ENCODE measurements at regions not wholly inside any gene's neighbourhood (a gene's known extent, or its start where the extent isn't known, plus 50 kb on each side); places are given as distances from the start of the nearest gene placed in this dataset.

DNA sequence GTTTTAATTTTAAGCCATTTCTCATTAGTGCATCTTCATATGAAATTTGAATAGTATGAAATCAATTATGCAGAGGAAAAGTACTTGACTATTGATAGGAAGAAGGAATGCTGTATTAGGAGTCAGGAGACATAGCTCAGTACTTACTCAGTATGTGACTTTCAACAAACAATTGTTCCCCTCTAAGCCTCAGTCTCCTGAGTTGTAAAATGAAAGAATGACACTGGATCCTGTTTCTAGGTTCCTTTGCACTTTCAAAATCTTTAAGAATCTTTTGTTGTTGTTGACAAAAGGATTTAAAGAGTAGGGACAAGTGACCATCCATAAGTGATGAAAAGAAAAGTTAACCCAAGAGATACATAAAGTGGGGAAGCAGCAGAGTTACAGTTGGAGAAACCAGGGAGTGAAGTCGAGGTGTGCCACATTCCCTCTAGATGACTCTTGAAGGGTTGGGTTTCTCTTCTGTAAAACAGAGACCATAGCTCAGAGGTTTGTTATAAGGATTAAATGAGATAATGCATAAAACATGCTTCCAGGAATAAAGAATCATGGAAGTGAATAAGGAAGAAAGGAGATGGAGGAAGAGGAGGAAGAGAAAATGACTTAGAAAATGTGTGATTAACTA, 105.7 kb upstream of the KCNJ15 start:
- H3K36me3 Mint-ChIP-seq = no peaks in the 10 kb centered on the region
- Histone ChIP-seq H3K27me3 (ENCODE audit: insufficient read depth, low read length, poor library complexity, severe bottlenecking) (no peaks in the 10 kb centered on the region), H3K4me3 (ENCODE audit: low read length) (no peak overlapping the region), H3K4me1 (ENCODE audit: insufficient read depth, low read length) (no peaks in the 10 kb centered on the region), H3K9me3 (ENCODE audit: low read length) (no peaks in the 10 kb centered on the region), H3K27ac (ENCODE audit: low read depth, low read length) (no peak overlapping the region), H3K36me3 (ENCODE audit: insufficient read depth, low read length) (no peaks in the 10 kb centered on the region)
- no peak overlapping the region for H3K27ac Mint-ChIP-seq
- ChIA-PET POLR2A (no interaction called here), CTCF (no interaction called here)
- no peak overlapping the region for H3K4me3 Mint-ChIP-seq
- DNase-seq = no peak
- peaks cover 0 to 2% (median 2%) of the 10 kb centered on the region in 5 donors for H3K9me3 Mint-ChIP-seq
- H3K4me1 Mint-ChIP-seq = no peaks in the 10 kb centered on the region
- H3K27me3 Mint-ChIP-seq = peaks cover 2 to 13% of the 10 kb centered on the region in 2 donors

DNA sequence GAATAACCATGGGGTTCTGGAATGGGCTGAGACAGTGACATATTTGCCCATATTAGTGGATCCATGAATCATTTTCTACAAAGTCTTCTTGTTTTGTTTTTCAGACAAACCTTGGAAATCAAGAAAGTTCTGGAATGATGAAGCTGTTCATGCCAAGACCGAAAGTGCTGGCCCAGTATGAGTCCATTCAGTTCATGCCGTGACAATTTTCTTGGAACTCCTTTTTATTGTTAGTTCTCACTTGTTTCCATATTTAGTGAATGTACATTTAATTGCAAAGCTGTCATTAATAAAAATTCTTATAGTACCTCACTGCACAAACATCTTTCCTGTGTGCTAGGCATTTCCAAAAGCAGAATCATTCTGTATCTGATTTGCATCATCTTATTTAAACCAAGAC, 100.6 kb upstream of the KCNJ15 start:
- Histone ChIP-seq H3K27ac (ENCODE audit: low read depth, low read length) (no peak overlapping the region), H3K9me3 (ENCODE audit: low read length) (no peaks in the 10 kb centered on the region), H3K36me3 (ENCODE audit: insufficient read depth, low read length) (no peaks in the 10 kb centered on the region), H3K4me1 (ENCODE audit: insufficient read depth, low read length) (no peaks in the 10 kb centered on the region), H3K4me3 (ENCODE audit: low read length) (no peak overlapping the region), H3K27me3 (ENCODE audit: insufficient read depth, low read length, poor library complexity, severe bottlenecking) (no peaks in the 10 kb centered on the region)
- POLR2A ChIA-PET = no interaction called here
- Mint-ChIP-seq H3K27ac (no peak overlapping the region), H3K36me3 (no peaks in the 10 kb centered on the region), H3K9me3 (peaks cover 0 to 2% (median 0%) of the 10 kb centered on the region in 5 donors), H3K27me3 (peaks cover 4 to 6% of the 10 kb centered on the region in 2 donors), H3K4me1 (no peaks in the 10 kb centered on the region), H3K4me3 (no peak overlapping the region)
- no peak for DNase-seq
- CTCF ChIA-PET = no interaction called here

DNA sequence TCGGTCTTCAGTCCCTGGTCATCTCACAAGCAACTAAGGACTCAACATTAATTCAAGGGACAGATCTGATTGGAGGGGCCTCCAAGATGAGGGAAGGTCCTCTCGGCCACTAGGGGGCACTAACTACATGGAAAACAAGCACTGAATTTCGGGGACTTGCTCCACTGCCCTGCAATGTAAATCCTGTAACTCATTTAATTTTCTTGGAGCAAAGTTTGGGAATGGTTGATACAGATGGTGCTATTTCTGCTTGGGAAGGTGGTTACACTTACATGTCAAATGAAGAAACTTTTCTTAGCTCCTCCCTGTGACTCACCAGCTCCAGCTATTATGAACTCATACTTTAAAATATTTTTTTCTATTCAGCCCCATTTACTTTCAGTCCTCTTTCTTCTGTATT, 97.4 kb upstream of the KCNJ15 start:
- ChIA-PET CTCF (no interaction called here), POLR2A (no interaction called here)
- Mint-ChIP-seq H3K4me3 (no peak overlapping the region), H3K4me1 (no peaks in the 10 kb centered on the region), H3K9me3 (no peaks in the 10 kb centered on the region), H3K27me3 (peaks cover 0 to 4% of the 10 kb centered on the region in 2 donors), H3K36me3 (no peaks in the 10 kb centered on the region), H3K27ac (peak overlapping the region in 1 of 8 donors; percentile 26)
- no peaks in the 10 kb centered on the region for H3K4me1 ChIP-seq (ENCODE audit: insufficient read depth, low read length)
- H3K27me3 ChIP-seq (ENCODE audit: insufficient read depth, low read length, poor library complexity, severe bottlenecking) = no peaks in the 10 kb centered on the region
- no peaks in the 10 kb centered on the region for H3K9me3 ChIP-seq (ENCODE audit: low read length)
- no peak overlapping the region for H3K27ac ChIP-seq (ENCODE audit: low read depth, low read length)
- H3K4me3 ChIP-seq (ENCODE audit: low read length) = no peak overlapping the region
- DNase-seq = peak in 1 of 5 donors; percentile 15
- no peaks in the 10 kb centered on the region for H3K36me3 ChIP-seq (ENCODE audit: insufficient read depth, low read length)

DNA sequence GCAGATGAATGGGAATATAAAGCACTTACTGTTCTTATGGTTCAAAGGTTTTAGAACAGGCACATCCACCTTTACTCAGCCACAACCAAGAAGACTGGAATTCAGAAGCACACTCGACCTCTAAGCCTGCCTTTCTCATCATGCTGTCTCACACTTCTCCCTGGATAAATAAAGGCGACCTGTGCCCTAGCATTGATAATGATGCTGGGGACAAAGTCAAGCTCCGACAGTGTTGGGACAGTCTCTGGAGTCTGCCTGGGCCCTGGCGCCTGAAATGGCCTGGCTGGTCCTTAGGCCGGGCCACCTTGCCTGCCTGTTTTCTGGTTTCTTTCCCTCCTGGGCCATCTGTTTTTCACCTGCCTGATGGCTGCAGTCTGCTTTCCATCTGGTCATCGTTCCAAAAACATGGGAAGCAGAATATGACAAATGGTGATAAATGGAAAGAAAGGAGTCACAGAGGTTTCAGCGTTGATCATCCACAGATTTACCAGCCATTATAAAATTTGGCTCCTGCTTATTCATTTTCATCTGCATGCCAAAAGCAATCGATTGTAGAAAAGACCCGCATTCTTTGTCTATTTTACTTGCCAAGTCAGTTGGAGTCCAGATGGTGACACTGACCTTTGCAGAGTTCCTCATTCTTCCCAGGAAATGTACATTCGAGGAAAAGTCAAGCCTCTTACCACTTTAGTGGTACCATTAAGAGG, 91.2 kb upstream of the KCNJ15 start:
- Mint-ChIP-seq H3K9me3 (no peaks in the 10 kb centered on the region), H3K4me1 (no peaks in the 10 kb centered on the region), H3K27me3 (peaks cover 0 to 1% of the 10 kb centered on the region in 2 donors), H3K4me3 (no peak overlapping the region), H3K27ac (no peak overlapping the region), H3K36me3 (no peaks in the 10 kb centered on the region)
- Histone ChIP-seq H3K4me3 (ENCODE audit: low read length) (no peak overlapping the region), H3K27ac (ENCODE audit: low read depth, low read length) (no peak overlapping the region), H3K4me1 (ENCODE audit: insufficient read depth, low read length) (no peaks in the 10 kb centered on the region), H3K9me3 (ENCODE audit: low read length) (no peaks in the 10 kb centered on the region), H3K27me3 (ENCODE audit: insufficient read depth, low read length, poor library complexity, severe bottlenecking) (no peaks in the 10 kb centered on the region), H3K36me3 (ENCODE audit: insufficient read depth, low read length) (no peaks in the 10 kb centered on the region)
- ChIA-PET CTCF (no interaction called here), POLR2A (no interaction called here)
- DNase-seq = no peak

DNA sequence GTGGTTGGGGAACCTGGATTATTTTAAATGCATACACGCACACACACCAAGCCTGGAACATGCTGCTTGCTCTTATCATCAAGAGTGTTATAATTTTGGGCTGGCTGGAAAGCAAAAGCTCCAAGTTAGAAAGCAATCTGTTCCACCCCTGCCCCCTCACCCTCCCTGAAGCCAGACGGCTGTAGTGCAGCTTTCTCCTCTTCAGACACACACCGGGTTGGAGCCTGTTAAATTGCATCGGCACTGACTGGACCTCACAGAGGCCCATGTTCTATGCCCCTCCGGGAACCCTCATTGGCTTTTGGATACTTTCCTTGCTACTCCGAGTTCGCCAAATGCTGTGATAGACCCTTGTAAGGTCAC, 90.6 kb upstream of the KCNJ15 start:
- POLR2A ChIA-PET = no interaction called here
- no peaks in the 10 kb centered on the region for H3K36me3 Mint-ChIP-seq

DNA sequence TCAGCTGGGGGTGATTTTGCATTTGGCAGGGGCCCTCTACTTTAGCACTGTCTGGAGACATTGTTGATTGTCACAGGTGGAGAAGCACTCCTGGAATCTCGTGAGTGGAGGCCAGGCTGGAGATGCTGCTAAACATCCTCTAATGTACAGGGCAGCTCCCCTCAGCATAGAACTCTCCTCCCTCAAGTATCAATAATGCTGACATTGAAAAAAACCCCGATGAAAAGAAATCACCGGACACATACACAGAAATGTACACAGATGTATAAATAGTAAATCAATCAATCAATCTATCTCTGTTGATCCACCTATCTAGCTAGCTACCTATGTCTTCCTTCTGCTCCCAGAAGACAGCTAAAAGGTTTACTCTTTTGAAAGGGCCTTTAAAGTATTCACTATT, 89.4 kb upstream of the KCNJ15 start:
- no peaks in the 10 kb centered on the region for H3K27me3 ChIP-seq (ENCODE audit: insufficient read depth, low read length, poor library complexity, severe bottlenecking)
- H3K4me3 ChIP-seq (ENCODE audit: low read length) = no peak overlapping the region
- Mint-ChIP-seq H3K27ac (no peak overlapping the region), H3K4me3 (no peak overlapping the region), H3K9me3 (no peaks in the 10 kb centered on the region), H3K4me1 (no peaks in the 10 kb centered on the region), H3K36me3 (no peaks in the 10 kb centered on the region), H3K27me3 (peaks cover 3 to 6% of the 10 kb centered on the region in 2 donors)
- ChIA-PET CTCF (no interaction called here), POLR2A (no interaction called here)
- no peaks in the 10 kb centered on the region for H3K4me1 ChIP-seq (ENCODE audit: insufficient read depth, low read length)
- H3K9me3 ChIP-seq (ENCODE audit: low read length) = no peaks in the 10 kb centered on the region
- H3K27ac ChIP-seq (ENCODE audit: low read depth, low read length) = no peak overlapping the region
- H3K36me3 ChIP-seq (ENCODE audit: insufficient read depth, low read length) = no peaks in the 10 kb centered on the region
- DNase-seq = no peak

More for the DNA sequence above, 90.6 kb upstream of the KCNJ15 start:
- H3K4me1 ChIP-seq (ENCODE audit: insufficient read depth, low read length) = no peaks in the 10 kb centered on the region
- no peak overlapping the region for H3K27ac ChIP-seq (ENCODE audit: low read depth, low read length)
- H3K27me3 Mint-ChIP-seq = peaks cover 0 to 2% of the 10 kb centered on the region in 2 donors
- no peaks in the 10 kb centered on the region for H3K9me3 ChIP-seq (ENCODE audit: low read length)
- H3K4me3 Mint-ChIP-seq = no peak overlapping the region
- CTCF ChIA-PET = no interaction called here
- H3K4me1 Mint-ChIP-seq = no peaks in the 10 kb centered on the region
- H3K27ac Mint-ChIP-seq = no peak overlapping the region
- no peak for DNase-seq
- H3K4me3 ChIP-seq (ENCODE audit: low read length) = no peak overlapping the region
- H3K27me3 ChIP-seq (ENCODE audit: insufficient read depth, low read length, poor library complexity, severe bottlenecking) = no peaks in the 10 kb centered on the region
- H3K36me3 ChIP-seq (ENCODE audit: insufficient read depth, low read length) = no peaks in the 10 kb centered on the region
- H3K9me3 Mint-ChIP-seq = no peaks in the 10 kb centered on the region

DNA sequence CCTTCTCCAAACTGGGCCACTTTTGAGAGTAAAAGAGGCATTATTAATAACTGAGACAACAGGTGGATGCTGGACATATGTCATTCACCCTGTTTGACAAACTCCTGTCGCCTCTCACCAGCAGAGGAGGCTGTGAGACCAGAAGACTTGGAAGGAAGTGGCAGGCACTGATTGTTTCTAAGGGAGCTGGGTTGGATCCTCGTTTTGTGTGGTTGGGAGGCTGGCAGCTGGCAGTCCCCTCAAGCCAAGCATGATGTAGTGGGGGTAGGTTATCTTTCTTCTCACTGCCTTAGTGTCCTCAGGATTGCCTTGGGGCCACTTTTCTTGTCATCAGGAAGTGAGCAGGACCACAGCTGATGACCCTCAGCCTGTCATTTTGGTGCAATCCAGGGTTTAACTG, 86.5 kb upstream of the KCNJ15 start:
- Histone ChIP-seq H3K36me3 (ENCODE audit: insufficient read depth, low read length) (no peaks in the 10 kb centered on the region), H3K4me3 (ENCODE audit: low read length) (no peak overlapping the region), H3K9me3 (ENCODE audit: low read length) (no peaks in the 10 kb centered on the region), H3K4me1 (ENCODE audit: insufficient read depth, low read length) (no peaks in the 10 kb centered on the region), H3K27ac (ENCODE audit: low read depth, low read length) (no peak overlapping the region), H3K27me3 (ENCODE audit: insufficient read depth, low read length, poor library complexity, severe bottlenecking) (no peaks in the 10 kb centered on the region)
- CTCF ChIA-PET = interaction anchor here (0.7 kb wide), 1 partner anchor 48 kb away, joined by 3 read pairs; no protein-coding TSS in a partner anchor
- H3K4me3 Mint-ChIP-seq = no peak overlapping the region
- POLR2A ChIA-PET = no interaction called here
- no peaks in the 10 kb centered on the region for H3K9me3 Mint-ChIP-seq
- H3K27me3 Mint-ChIP-seq = peaks cover 6 to 8% of the 10 kb centered on the region in 2 donors
- peak overlapping the region in 1 of 8 donors; percentile 84 for H3K27ac Mint-ChIP-seq
- H3K4me1 Mint-ChIP-seq = no peaks in the 10 kb centered on the region
- no peaks in the 10 kb centered on the region for H3K36me3 Mint-ChIP-seq
- no peak for DNase-seq

DNA sequence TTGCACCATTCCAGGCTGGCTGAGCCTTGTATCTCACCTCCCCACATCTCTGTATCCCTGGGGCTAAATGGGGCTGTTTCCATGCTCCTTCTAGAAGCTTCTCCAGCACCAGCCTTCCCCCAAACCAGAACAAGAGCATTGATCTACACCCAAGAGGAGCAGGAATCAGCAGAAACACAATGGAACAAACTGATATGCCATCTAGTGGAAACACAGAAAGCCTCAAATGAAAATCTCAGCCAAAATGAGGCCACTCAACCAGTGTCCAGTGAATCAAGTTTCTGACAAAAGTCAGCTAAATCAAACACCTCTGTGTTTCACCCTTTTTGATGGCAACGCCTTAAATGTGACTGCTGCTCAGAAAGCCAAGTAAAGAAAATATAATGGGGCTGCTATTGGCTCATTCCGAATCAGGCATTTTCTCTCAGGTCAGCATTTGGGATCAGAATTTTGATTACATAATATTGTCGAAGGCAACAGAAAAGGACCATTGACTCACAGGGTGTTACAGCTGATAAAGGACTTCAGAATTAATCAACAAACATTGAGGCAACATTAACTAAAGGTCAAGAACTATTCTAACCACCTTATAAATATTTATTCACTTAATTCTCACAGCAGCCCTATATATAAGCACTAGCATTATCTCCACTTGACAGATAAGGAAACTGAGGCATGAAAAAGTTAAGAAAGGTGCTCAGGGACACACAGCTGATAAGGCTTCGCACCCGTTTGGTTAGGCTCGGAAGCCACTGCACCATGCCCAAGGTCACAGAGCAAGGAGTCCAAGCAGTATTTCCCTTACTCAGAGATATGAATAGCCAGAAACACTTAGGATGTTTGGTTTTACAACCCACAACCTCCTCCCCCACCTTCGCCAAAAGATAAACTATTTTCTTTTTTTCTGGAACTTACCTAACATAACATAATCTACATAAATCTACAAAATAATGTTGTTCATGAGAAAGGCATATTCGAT, 85.8 kb upstream of the KCNJ15 start:
- H3K27me3 Mint-ChIP-seq = peaks cover 6 to 8% of the 10 kb centered on the region in 2 donors
- no peak for DNase-seq
- Histone ChIP-seq H3K9me3 (ENCODE audit: low read length) (no peaks in the 10 kb centered on the region), H3K36me3 (ENCODE audit: insufficient read depth, low read length) (no peaks in the 10 kb centered on the region), H3K4me3 (ENCODE audit: low read length) (no peak overlapping the region), H3K27ac (ENCODE audit: low read depth, low read length) (no peak overlapping the region), H3K4me1 (ENCODE audit: insufficient read depth, low read length) (no peaks in the 10 kb centered on the region), H3K27me3 (ENCODE audit: insufficient read depth, low read length, poor library complexity, severe bottlenecking) (no peaks in the 10 kb centered on the region)
- no peaks in the 10 kb centered on the region for H3K36me3 Mint-ChIP-seq
- H3K4me1 Mint-ChIP-seq = no peaks in the 10 kb centered on the region
- ChIA-PET POLR2A (no interaction called here), CTCF (interaction anchor here (0.7 kb wide), 1 partner anchor 48 kb away, joined by 3 read pairs; no protein-coding TSS in a partner anchor)
- no peak overlapping the region for H3K27ac Mint-ChIP-seq
- H3K9me3 Mint-ChIP-seq = no peaks in the 10 kb centered on the region
- no peak overlapping the region for H3K4me3 Mint-ChIP-seq
